ENCODE measurements at regions not wholly inside any gene's neighbourhood (a gene's known extent, or its start where the extent isn't known, plus 50 kb on each side); places are given as distances from the start of the nearest gene placed in this dataset.

DNA sequence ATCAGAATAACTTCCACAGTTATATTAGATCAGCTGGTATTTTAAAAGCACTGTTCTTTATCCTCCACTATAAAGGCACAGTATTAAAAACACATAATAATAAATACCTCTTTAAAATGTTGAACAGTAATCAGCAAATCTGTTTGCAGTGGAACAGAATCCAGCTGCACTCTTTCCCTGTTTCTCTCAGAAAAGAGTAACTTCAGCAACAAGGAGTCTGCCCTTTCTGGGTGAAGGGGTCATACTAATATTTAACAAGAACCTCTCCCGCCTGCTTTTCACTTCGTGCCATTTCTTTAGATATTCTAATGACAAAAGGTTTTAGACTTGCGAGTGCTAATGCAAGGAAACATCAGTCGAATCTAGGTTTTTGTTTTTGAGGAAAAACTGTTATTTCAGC is 194.2 kb upstream of the FMN2 start:
- TF ChIP-seq, protein P1, sequence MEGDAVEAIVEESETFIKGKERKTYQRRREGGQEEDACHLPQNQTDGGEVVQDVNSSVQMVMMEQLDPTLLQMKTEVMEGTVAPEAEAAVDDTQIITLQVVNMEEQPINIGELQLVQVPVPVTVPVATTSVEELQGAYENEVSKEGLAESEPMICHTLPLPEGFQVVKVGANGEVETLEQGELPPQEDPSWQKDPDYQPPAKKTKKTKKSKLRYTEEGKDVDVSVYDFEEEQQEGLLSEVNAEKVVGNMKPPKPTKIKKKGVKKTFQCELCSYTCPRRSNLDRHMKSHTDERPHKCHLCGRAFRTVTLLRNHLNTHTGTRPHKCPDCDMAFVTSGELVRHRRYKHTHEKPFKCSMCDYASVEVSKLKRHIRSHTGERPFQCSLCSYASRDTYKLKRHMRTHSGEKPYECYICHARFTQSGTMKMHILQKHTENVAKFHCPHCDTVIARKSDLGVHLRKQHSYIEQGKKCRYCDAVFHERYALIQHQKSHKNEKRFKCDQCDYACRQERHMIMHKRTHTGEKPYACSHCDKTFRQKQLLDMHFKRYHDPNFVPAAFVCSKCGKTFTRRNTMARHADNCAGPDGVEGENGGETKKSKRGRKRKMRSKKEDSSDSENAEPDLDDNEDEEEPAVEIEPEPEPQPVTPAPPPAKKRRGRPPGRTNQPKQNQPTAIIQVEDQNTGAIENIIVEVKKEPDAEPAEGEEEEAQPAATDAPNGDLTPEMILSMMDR (IDR thresholded peaks at IDR 0.05; ENCODE audit: low read depth, low read length), result no peak
- no peak for DNase-seq (ENCODE audit: extremely low read depth, low read depth)

DNA sequence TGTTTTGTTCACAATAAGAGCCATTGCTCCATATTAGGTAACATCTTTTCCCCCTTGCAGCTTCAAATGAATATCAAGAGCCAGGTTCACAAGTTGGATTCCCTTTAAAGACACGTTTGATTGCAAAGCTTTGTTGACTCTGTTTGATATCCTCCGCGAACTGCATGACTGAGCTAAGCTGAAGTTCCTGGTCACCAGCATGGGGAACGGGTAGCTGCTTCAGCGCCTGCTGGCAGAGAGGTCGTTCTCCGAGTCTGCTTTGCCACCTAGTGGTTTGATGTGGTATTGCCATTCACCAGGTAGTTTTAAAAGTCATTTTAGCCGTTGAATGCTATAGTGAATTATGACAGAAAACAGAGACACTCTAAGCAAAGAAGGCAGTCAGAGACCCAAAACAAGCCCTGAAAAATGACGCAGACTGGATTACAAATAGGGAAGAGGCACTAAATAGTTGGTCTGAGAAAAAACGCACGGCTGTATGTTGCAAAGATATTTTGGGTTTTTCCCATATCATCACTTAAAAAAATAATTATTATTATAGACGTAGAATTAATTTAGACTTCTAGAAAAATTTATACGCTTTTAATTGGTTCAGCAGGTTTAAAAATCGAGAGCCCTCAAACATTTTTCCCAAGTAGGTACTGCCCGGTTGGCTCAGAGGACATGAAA is 193.5 kb upstream of the FMN2 start:
- TF ChIP-seq, protein P1 (IDR thresholded peaks at IDR 0.05; ENCODE audit: low read depth, low read length), result peak; percentile 95
- peak; percentile 51 for DNase-seq (ENCODE audit: extremely low read depth, low read depth)

DNA sequence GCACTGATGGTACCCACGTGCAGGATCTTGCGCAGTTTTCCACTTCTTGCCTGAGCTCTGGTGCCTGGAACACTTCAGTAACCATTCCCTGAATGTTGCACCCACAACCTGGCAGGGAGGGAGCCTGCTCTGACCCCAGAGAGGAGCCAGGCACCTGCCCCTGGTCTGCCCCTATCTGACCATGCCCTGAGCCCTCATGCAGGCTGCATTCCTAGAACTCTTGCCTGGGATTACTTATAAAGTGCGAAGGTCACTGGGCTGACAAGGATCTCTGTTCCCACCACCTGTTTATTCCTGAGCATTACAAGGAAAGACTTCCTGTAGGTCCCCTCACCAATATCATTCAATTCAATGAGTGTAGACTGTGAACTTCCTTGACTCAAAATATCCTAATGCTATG is 191.9 kb upstream of the FMN2 start:
- TF ChIP-seq, protein P1 (IDR thresholded peaks at IDR 0.05; ENCODE audit: low read depth, low read length), result no peak
- no peak for DNase-seq (ENCODE audit: extremely low read depth, low read depth)

DNA sequence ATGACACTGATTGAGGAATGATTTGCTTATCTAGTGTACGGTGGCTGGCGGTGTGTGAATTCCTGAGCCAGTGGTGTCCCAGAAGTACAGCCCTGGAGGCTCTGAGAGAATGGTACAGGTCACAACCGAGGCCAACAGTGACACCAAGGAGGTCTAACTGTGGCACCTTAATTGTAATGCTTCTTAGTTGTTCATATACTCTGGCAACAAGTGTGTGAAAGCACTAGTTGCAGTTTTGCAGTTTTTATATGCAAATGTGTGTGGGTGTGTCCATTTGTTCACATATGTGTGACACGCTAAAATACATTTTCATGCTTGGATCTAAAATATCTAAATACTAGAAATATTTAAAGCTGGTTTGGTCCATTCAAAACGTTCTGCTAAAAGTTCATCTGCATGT is 185.3 kb upstream of the FMN2 start:
- TF ChIP-seq, protein P1 (IDR thresholded peaks at IDR 0.05; ENCODE audit: low read depth, low read length), result no peak
- no peak for DNase-seq (ENCODE audit: extremely low read depth, low read depth)

DNA sequence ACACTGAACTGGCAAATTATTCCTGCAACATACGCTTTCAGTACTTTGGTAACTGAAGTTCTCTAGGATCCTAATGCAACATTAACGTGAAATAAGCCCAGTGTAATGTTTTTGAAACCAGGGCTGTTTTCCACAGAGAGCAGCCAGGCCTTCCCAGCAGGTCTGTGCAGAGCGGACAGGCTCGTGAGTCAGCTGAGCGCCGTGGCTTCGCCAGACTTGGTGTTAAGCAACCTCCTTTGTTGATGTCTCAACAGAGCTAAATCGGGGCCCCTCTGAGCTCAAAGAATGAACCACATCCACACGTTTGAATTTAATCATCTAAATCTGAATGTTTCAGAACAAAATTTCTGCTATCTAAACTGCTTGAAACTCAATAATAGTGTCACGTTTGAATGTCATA is 181.8 kb upstream of the FMN2 start:
- DNase-seq (ENCODE audit: extremely low read depth, low read depth), result peak; percentile 43
- TF ChIP-seq, protein P1 (IDR thresholded peaks at IDR 0.05; ENCODE audit: low read depth, low read length), result no peak

DNA sequence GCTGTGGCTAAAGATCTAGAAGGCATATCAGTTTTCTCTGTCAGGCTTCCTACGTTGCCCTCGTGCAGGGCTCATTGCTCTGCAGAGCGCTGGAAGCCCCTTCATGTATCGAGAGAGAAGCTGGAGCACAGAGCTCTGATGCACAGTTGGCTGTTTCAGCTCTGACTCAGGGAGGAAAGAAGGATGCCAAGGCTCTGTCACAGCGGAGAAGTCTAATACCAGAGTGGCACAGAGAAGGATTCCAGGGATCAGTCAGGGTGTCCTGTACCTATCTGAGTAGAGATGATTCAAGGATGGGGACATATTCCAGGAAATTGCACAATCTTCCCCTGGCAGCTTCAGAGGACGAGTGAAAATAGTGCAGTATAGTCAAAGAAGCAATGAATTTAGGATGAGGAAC is 179.2 kb upstream of the FMN2 start:
- TF ChIP-seq, protein P1 (IDR thresholded peaks at IDR 0.05; ENCODE audit: low read depth, low read length), result no peak
- DNase-seq (ENCODE audit: extremely low read depth, low read depth), result no peak

DNA sequence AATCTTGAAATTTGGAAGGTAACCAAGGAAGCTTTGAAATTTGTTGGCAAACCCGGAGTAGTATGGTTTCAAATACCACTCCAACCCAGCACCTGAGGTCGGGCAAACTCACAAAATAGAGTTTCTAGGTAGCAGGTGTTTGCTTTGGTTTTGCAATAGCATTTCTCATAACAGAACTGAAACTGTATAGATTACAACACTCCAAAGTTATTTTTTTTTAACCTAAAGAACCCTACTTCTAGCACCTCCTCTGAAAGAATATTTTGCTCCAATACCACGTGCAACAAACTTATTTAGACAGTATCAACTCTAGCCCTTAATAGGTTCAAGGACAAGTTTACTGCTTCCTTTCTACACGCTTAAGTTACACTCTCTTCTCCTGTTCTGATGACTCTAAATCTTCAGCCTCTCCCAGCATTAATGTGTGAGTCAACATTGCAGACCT is 178.5 kb upstream of the FMN2 start:
- TF ChIP-seq, protein P1 (IDR thresholded peaks at IDR 0.05; ENCODE audit: low read depth, low read length), result no peak
- DNase-seq (ENCODE audit: extremely low read depth, low read depth), result no peak

All from AG09319 (cell line).